ENCODE measurements at regions not wholly inside any gene's neighbourhood (a gene's known extent, or its start where the extent isn't known, plus 50 kb on each side); places are given as distances from the start of the nearest gene placed in this dataset.
"Not testable (repeated sequence)": the region's sequence is repeated elsewhere in the genome, so short reads cannot be mapped to it uniquely, and the experiment has no call there.

DNA sequence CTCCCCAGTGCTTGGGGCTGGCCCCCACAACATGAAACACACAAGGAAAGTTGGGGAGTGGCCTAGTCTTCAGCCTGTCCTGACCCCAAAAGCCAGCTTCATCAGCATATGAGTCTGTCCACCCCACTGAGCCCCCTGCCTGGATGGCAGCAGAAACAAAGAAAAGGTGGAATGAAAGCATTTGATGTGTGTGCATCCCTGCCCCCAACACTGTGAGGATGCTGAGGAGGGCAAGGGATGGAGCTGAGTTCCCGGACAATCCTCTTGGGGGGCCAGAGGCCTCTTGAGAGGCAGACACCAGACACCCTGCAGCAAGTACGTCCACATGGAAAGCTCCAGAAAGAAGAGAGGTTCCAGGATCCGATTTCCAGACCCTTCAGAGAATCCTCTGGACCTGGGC, 113.5 kb upstream of the PPP1R26 start:
- DNase-seq = no peak

DNA sequence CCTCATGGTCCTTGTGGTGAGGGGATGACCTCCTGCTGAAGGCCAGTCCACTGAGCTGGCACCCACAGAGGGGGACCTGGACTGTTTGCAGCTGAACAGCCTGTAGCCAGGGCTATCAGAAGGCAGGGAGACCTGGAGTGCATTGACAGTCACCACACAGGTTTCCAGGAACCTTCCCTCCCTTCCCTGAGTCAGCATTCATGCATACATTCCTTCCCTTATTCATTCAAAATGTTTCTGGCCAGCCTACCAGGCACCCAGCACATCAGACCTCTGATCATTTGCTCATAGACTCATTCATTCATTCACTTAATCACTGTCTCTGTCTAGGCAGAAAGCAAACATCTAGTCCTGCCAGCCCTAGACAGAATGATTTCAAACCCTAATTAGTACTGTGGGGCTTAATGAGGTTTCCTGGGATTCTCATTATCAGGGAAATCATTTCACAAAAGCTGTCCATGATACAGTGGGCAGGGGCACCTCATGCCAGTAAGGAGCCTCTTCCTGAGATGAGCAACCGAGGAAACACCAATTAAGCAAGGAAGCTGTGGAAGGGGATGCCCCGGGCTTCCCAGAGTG, 110.1 kb upstream of the PPP1R26 start:
- no peak for DNase-seq

DNA sequence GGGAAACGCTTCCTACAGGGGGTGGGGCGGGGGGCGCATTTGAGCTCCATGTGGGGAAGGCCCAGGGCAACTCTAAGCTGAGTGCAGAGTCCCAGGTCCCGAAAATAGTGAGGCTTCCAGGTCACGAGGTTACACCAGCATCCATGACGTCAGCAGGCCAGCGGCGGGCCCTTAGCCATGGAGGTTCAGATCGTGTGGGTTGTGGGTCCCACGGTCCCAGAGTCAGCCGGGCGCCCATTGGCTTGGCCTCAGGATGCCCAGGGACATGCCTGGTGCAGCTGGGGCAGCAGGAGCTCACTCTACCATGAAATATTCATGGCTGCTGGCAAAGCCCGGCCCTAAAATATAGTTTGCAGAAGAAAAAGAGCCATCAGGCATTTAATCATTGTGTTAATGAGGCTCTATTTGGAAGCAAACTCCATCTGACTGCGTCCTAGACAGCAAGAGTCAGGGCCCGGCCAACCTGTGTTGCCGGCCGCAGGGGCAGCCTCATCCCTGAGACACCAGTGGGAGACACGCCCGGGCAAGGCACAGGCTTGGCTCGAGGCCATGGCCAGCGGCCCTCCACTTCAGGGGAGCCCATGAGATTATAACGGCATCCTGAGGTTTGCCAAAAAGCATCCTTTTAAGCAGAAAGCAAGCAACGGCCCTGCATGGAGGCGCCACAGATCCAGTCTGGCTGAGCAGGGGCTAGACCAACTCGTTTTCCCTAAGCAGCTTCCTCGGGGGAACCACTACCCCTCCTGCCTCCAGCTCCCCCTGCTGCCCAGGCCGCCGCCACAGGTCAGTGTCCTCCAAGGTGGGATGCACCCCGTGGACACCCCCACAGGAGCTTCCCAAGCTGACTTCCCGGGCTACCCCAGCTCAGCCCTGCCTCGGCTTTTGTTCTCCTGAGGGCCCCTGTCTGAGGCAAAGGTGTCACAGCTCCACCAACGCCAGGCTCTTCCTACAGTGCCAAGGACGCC, 108.9 kb upstream of the PPP1R26 start:
- DNase-seq = no peak

DNA sequence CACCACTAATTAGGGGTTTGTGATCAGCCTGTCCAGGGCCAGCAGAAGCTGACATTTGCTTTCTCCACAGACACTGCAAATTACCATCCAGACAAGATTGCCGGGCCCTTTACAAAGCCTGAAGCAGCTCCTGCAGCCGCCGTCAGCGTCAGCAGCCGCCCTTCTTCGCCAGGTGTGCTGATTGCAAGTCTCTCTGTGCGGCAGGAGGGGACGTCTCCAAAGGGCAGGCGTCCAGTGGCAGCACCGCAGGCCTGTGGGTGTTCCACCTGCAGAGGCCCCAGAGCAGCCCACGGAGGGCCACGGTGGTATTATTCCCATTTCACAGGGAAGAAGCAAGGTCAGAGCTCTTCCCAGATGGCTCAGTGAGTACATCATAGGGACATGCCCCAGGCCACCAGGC, 108.0 kb upstream of the PPP1R26 start:
- DNase-seq = no peak

DNA sequence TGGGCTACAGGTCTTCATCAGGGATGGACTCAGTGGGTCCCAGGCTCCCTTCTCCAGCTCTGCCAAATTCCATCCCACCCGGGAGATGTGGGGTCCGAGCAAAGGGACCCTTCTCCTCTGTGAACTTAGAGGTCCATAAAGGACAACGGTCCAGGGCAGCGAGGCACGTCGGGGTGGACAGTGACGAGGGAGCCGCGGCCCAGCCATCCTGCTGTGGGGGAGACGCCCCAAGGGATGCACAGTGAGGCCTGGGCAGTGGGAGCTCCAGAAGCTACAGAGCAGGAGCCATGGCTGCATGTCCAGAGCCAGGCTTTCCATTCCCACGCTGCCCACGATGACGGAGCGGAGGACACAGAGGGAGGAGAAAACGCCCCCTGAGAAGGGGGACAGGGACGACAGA, 107.5 kb upstream of the PPP1R26 start:
- DNase-seq = no peak

DNA sequence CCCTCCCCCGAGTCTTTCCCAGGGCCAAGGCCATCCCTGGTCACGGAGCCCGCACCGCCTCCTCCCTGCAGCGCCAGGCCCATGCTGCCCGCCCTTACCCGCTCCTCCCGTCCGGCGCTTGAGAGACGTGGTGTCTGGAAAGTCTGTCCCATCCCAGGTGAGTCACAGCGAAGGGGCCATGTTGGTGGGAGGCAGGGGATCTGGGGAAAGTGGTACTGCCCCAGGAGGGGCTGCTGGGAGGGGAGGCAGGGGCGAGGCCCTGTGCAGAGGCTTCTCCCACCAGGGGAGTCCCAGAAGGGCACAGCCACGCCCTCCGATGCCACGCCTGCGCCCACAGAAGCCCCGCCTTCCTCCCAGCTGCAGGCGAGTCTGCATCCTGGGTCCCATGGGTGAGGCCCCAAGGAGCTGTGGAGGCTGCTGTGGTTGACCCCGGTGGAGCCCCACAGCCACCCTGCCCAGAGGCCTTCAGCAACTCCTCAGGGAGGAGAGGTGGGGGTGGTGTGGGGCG, 107.0 kb upstream of the PPP1R26 start:
- no peak for DNase-seq

DNA sequence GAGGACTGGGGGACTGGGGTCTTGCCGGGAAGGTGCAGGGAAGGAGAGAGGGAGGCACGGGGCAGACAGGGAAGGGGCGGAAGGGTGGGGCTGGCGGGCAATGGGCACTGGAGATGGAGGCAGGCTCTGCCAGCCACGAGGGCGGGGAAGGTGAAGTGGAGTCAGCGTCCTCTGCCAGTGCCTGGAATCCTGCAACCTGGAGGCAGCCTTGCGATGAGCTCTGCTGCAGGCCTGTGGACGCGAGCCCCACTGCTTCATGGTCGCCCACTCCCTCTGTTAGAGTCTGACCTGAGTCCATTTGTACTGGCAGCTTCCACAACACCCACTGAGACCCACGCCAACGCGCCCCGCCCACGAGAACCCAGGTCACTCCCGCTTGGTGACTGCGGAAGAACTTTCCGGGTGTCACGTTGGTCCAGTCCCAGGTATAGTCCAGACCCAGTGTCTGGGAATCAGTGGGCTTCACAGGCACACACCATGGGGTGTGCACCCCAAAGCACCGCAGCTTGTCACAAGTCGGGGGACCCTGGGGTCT, 106.4 kb upstream of the PPP1R26 start:
- DNase-seq = no peak

DNA sequence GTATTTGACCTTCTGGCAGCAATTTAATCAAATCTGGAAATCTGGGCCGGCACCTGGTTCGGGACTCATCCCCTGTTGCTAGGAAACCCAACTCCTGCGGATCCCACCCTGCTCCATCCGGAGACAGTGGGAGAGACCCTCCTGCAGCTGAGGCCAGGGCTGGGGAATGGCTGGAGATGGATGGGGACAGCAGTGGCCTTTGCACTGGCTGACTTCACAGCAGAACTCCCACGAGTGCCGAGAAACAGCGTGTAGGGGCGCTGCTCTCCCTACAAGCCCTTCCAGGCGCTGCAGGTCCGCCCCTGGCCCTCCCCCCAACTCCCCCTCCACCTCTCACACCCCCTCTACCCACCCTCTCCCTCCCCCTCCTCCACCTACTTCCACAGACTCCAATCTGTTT, 105.8 kb upstream of the PPP1R26 start:
- DNase-seq = no peak

DNA sequence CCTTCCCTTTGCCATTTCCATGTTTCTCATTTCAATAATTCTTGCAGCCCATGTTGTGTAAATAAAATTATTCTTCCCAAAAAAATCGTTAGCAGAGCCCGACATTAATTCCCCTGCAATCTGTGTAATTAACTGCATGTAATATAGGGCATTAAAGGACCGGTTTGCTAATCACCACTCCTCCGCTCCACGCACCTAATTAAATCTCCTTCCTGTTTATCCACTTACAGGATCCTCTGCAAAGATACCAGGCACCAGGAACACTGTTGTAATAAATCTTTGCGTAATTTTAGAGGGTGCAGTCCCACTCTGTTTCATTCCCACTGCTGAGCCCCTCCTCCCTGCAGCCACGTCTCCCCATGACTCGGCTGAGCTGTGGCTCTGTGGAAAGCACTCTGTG, 105.0 kb upstream of the PPP1R26 start:
- no peak for DNase-seq

DNA sequence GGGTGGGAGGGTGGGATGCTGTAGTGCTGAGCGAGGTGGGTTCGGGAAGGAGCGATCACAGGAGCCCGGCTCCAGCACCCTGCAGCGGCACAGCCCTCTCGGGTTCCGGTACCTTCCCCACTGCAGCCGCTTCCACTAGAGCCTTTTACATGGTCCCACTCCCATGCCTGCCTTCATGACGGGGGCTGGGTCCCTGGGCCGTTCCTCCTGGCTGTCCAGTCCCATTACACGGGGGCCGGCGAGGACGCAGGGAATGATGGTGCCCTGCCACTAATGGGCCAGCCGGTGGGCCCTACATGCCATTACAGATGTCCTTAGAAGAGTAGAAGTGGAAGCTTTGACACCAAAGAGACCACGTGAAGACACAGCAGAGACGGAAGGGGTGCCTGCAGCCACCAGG, 104.6 kb upstream of the PPP1R26 start:
- DNase-seq = no peak

DNA sequence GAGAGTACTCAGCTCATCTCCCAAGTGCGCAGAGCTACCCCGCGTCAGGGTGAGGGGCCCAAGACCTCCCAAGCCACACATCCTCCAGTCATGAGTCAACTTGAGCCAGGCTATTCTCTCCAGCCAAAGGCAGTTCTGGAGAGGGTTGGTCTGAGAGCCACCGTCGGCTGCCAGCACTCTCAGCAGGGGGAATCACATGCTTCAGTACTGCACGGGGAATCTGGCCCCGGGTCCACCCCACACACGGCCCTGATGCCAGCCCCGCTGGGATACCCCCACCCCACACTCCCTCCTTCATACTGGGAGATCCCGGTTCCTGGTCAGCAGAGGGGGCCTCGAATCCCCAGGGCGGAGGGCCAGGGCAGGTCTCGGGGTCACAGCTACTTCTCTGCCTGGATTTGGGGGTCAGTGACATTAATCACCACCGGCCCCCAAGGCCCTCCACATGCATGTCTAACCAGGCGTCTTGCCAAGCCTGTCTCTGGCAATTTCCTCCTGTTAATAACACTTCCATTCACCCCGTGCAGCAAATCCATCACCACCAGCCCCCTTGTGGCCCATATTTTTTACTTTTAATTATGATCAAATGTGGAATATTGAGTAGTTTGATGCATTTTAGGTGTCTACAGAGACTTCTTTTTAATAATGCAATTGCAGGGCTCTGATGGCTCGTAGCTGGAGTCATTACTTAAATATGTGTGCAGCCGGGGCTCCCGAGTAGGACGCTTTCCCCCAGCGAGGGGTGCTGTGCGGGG, 102.9 kb upstream of the PPP1R26 start:
- no peak for DNase-seq

DNA sequence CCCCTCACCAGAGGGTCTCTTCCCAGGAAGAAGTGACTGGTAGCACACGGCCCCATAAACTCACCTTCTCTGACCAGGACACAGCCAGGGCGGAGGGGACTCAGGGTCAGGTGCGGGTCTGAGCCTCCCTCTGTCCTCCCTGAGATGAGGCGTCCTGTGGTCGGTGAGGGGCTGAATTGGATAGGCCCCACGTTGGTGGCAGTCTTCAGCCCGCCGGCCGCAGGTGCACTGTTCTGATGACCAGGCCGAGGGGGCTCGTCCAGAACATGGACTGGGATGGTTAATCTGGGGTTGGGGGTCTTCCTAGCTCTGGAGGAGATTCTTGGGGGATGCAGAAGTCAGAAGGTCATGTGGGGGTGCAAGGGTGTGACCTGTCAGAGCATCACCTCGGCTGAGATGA, 102.2 kb upstream of the PPP1R26 start:
- no peak for DNase-seq

DNA sequence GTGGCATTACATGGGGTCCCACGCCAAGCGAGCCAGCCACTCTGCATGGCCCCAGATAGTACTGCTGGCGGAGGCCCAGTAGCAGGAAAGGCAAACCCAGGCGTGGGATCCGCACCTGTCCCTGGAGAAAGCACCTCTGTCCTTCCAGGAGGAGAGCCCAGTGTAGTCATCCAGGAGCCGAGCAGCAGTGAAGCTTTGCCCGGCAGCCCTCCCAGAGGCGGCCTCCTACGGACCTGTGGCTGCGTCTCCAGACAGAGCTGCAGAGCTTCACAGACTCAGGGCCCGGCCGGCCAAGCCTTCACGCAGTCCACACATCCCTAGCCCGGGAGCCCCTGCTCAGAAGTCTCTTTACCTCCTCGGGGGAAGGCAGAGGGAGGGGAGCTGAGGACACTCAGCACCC, 100.8 kb upstream of the PPP1R26 start:
- DNase-seq = no peak

DNA sequence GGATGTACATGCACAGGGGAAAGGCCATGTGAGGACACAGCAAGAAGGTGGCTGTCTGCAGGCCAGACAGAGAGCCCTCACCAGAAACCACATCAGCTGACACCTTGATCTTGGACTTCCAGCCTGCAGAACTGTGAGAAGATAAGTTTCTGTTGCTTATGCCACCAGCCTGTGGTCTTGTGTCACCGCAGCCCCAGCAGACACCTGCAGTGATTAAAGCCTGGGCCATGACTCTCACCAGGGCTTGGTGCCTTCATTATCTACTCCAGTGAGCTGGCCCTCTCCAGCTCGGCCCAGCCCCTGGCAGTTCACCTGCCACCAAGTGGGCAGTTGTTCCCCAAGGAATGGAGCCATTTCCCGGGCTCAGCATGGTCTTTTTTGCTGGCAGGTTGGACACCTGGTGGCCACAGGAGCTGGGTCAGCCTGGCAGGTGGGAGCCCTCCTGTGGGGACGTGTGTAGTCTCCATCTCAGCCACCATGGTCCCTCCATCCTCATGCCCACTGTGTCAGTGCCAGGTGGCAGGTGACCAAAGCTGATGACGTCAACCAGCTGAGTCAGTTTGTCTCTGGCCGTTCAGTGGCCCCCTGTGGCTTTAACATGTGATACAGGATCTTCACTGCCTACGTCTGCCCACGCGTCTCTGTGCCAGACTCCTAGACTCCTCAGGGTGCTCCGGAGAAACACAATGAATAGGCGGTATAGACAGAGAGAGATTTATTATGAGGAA, 99.9 kb upstream of the PPP1R26 start:
- DNase-seq = no peak

DNA sequence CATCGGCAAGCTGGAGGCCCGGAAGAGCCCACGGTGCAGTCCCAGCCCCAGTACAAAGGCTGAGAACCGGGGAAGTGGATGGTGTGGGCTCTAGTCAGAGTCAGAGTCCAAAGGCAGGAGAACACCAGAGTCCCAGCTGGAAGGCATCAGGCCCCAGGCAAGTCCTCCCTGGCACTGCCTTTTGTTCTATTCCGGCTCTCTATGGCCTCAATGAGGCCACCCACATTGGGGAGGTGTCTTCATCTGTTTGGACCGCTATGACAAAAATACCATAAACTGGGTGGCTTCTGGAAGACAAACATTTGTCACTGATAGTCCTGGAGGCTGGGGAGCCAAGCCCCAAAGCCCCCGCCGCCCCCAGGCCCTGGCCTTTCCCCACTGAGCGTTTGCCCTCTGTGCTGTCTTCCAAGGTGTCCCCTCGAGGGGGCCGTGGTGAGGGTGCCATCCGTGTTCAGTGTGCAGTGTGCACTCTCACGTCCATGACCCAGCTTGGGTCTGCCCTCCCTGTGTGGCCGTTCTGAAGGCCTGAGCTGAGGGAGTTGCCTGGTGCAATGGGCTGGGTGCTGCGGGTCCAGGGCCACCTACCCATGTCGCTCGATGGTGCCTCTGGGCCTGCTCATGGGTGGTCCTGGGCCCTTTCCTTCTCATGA, 99.1 kb upstream of the PPP1R26 start:
- no peak for DNase-seq

DNA sequence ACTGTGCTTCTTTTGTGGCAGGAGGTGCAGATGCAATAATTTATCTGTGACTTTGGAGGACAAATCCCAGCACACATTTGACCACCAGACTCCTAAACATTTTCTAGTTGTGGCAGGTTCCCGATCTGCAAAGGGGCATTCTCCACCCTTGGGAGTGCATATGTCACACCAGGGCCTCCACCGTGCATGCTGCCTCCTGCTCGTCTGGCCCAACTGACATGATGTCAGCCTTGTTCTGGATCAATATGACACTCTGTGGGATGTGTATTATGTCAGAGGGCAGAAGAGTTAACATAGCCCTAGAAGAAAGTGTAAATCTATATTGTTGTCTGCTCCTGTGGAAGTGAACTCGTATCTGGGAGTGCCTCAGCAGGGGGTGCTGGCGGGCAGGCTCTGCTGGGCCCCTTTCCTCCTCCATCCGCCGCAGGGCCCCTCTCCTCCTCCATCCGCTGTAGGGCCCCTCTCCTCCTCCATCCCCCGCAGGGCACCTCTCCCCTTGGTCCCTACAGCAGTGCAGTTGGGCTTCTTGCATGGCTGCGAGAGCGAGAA, 97.7 kb upstream of the PPP1R26 start:
- DNase-seq = no peak

DNA sequence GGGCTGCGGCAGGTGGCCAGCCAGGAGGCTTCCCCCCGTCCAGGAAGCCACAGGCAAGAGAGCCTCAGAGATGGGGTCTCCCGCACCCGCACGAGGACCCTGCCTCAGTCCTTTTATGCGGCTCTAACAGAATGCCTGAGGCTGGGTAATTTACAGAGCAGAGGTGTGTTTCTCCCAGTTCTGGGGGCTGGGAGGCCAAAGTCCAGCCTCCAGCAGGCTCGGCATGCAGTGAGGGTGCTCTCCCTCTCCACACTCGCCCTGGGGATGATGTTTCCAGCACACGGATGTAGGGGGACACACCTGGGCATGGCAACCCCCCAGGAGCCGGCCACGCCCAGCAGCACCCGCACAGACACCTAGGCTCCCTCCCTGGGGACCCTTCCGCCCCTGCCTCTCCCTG, 95.4 kb upstream of the PPP1R26 start:
- no peak for DNase-seq

DNA sequence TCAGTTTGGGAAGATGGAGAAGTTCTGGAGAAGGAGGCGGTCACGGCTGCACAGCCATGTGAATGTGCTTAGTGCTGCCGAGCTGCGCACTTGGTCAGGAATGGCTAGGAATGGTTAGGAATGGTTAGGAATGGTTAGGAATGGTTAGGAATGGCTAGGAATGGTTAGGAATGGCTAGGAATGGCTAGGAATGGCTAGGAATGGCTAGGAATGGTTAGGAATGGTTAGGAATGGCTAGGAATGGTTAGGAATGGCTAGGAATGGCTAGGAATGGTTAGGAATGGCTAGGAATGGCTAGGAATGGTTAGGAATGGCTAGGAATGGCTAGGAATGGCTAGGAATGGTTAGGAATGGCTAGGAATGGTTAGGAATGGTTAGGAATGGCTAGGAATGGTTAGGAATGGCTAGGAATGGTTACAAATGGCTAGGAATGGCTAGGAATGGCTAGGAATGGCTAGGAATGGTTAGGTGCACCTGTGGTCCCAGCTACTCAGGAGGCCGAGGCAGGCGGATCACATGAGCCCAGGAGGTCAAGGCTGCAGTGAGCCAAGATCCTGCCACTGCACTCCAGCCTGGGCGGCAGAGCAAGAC, 94.7 kb upstream of the PPP1R26 start:
- not testable (repeated sequence) for DNase-seq

DNA sequence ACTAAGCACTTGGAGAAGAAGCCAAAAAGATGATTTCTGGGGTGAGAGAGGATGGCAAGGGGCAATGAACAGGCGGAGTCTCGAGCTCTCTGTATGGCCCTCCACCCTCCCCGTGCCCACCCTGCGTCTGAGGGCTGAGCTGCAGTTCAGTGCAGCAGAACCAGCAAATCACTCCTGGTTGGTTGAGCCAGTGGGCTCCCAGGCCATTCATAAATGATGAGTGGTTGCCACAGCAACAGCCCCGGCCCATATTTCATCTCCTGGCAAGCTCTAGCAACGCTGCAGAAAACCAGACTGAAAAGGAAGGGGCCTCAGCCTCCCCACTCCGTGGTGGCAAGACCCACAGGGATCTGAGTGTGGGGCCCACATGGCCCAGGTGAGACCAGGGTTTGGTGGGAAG, 93.8 kb upstream of the PPP1R26 start:
- no peak for DNase-seq

DNA sequence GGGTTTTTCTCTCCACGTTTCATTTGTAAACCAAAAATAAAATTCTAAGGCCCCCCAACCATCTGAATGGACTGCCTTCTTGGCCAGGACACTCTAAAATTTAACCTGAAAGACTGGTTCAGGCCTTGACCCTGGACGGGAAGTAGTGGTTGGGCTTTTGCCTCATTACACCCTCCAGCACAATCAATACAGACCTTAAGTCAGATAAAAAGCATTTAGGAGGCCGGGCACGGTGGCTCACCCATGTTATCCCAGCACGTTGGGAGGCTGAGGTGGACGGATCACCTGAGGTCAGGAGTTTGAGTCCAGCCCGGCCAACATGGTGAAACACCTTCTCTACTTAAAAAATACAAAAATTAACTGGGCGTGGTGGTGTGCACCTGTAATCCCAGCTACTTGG, 91.6 kb upstream of the PPP1R26 start:
- no peak for DNase-seq

DNA sequence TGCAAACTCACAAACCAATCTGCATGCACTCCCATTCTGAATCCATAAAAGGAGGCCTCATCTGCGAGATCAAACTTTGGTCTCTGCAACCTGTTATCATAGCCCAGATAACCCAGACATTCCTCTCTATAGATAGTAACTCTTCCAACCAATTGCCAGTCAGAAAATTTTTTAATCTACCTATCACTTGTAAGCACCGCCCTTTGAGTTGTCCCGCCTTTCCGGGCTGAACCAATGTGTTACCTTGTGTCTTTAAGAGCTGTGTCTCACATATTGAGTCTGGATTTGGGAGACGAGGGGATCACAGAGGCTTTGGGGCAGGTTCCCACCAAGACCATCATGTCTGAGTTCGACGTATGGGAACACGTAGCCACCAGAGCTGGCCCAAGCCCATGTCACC, 91.1 kb upstream of the PPP1R26 start:
- DNase-seq = no peak

All from NCI-H1930 (cell line).